ENCODE measurements at regions not wholly inside any gene's neighbourhood (a gene's known extent, or its start where the extent isn't known, plus 50 kb on each side); places are given as distances from the start of the nearest gene placed in this dataset.

GRCh38 chr10:62627983-62628382 is 176.5 kb upstream of the ADO start:
- DNase-seq, result no peak

GRCh38 chr10:62631241-62631640 is 173.3 kb upstream of the ADO start:
- no peak for DNase-seq

- no peak for DNase-seq
Observed at GRCh38 chr10:62632071-62632809, 172.3 kb upstream of the ADO start.

- DNase-seq, result no peak
Observed at GRCh38 chr10:62633976-62634375, 170.5 kb upstream of the ADO start.

- no peak for DNase-seq
Observed at GRCh38 chr10:62634576-62634975, 169.9 kb upstream of the ADO start.

- DNase-seq, result peak; percentile 38
Observed at GRCh38 chr10:62635127-62635526, 169.4 kb upstream of the ADO start.

GRCh38 chr10:62636825-62637248 is 167.7 kb upstream of the ADO start:
- no peak for DNase-seq

- no peak for DNase-seq
Observed at GRCh38 chr10:62637249-62638061, 167.1 kb upstream of the ADO start.

- no peak for DNase-seq
Observed at GRCh38 chr10:62638062-62638477, 166.4 kb upstream of the ADO start.

- no peak for DNase-seq
Observed at GRCh38 chr10:62639144-62639543, 165.4 kb upstream of the ADO start.

GRCh38 chr10:62640411-62640810 is 164.1 kb upstream of the ADO start:
- no peak for DNase-seq

- DNase-seq, result no peak
Observed at GRCh38 chr10:62643606-62644587, 160.6 kb upstream of the ADO start.

- no peak for DNase-seq
Observed at GRCh38 chr10:62647375-62648092, 157.0 kb upstream of the ADO start.

- DNase-seq, result no peak
Observed at GRCh38 chr10:62648921-62649320, 155.6 kb upstream of the ADO start.

GRCh38 chr10:62650411-62650810 is 154.1 kb upstream of the ADO start:
- no peak for DNase-seq

- DNase-seq, result no peak
Observed at GRCh38 chr10:62651341-62651740, 153.2 kb upstream of the ADO start.

GRCh38 chr10:62652114-62652513 is 152.4 kb upstream of the ADO start:
- DNase-seq, result no peak

GRCh38 chr10:62652564-62652963 is 152.0 kb upstream of the ADO start:
- no peak for DNase-seq

- DNase-seq, result no peak
Observed at GRCh38 chr10:62653254-62653653, 151.3 kb upstream of the ADO start.

- no peak for DNase-seq
Observed at GRCh38 chr10:62654966-62655336, 149.6 kb upstream of the ADO start.

GRCh38 chr10:62655337-62655994 is 149.1 kb upstream of the ADO start:
- no peak for DNase-seq

Data from renal pelvis (tissue), 1 donor.